AG08396 (cell line): ENCODE measurements at regions not wholly inside any gene's neighbourhood (a gene's known extent, or its start where the extent isn't known, plus 50 kb on each side); places are given as distances from the start of the nearest gene placed in this dataset.
"Not testable (repeated sequence)": the region's sequence is repeated elsewhere in the genome, so short reads cannot be mapped to it uniquely, and the experiment has no call there.

Source experiments
- DNase-seq: peaks from one replicate; pipeline ENCODE4 v3.0.0; 2012; ENCODE audit warnings: low spot score, mixed read lengths

DNA sequence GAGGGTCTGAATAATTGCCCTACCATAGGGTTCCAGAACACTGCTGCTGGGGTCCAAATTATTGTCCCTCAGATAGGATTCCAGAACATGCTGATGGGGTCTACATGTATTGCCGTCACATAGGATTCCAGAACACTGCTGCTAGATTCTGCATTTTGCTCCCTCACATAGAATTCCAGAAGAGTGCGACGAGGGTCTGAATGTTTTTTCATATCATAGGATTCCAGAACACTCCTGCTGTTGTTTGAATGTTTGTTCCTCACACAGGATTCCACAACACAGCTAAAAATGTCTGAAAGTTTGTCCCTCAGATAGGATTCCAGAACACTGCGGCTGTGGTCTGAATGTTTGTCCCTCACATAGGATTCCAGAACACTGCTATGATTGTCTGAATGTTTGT is 198.1 kb downstream of the FOXD4L6 start:
- DNase-seq = not testable (repeated sequence)

DNA sequence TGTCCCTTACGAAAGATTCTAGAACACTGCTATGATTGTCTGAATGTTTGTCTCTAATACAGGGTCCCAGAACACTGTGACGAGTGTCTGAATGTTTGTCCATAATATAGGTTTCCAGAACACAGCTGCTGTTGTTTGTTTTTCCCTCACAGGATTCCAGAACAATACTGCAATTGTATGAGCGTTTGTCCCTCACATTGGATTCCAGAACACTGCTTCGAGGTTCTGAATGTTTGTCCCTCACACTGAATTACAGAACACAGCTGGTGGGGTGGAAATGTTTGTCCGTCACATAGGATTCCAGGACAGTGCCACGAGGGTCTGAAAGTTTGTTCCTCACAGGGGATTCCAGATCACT is 199.0 kb downstream of the FOXD4L6 start:
- DNase-seq = not testable (repeated sequence)

DNA sequence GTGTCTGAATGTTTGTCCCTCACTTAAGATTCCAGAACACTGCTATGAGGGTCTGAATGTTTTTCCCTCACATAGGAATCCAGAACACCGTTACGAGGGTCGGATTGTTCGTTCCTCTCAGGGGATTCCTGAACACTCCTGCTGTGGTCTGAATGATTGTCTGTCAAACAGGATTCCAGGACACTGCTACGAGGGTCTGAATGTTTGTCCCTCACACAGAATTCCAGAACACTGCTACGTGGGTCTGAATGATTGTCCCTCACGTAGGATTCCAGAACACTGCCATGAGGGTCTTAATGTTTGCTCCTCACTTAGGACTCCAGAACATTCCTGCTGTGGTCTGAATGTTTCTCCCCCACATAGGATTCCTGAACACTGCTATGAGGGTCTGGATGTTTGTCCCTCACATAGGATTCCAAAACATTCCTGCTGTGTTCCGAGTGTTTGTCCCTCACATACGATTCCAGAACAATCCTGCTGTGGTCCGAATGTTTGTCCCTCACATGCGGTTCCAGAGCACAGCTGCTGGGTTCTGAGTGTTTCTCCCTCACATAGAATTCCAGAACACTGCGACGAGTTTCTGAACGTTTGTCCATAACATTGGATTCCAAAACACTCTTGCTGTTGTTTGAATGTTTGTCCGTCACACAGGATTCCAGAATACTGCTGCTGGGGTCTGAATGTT is 199.5 kb downstream of the FOXD4L6 start:
- DNase-seq = no peak

DNA sequence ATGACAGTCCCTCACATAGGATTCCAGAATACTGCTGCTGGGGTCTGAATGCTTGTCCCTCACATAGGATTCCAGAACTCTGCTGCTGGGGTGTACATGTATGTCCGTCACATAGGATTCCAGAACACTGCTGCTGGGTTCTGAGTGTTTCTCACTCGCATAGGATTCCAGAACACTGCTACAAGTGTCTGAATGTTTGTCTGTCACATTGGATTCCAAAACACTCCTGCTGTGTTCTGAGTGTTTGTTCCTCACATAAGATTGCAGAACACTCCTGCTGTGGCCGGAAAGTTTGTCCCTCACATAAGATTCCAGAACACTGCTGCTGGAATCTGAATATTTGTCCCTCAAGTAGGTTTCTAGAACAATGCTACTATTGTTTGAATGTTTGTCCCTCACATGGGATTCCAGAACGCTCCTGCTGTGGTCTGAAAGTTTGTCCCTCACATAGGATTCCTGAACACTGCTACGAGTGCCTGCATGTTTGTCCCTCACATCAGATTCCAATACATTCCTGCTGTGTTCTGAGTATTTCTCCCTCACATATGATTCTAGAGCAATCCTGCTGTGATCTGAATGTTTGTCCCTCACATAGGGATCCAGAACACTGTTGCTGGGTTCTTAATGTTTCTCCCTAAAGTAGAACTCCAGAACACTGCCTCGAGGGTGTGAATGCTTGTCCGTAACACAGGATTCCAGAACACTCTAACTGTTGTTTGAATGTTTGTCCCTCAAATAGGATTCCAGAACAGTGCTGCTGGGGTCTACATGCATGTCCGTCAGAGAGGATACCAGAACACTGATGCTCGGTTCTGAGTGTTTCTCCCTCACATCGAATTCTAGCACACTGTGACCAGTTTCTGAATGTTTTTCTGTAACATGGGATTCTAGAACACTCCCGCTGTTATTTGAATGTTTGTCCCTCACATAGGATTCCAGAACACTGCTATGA is 200.4 kb downstream of the FOXD4L6 start:
- DNase-seq = no peak

DNA sequence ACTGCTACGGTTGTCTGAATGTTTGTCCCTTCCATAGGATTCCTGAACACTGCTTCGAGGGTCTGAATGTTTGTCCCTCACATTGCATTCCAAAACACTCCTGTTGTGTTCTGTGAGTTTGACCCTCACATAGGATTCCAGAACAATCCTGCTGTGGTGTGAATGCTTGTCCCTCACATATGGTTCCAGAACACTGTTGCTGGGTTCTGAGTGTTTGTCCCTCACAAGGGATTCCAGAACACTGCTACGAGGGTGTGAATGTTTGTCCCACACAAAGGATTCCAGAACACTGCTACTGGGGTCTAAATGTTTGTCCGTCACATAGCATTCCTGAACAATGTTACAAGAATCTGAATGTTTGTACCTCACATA is 201.2 kb downstream of the FOXD4L6 start:
- no peak for DNase-seq

DNA sequence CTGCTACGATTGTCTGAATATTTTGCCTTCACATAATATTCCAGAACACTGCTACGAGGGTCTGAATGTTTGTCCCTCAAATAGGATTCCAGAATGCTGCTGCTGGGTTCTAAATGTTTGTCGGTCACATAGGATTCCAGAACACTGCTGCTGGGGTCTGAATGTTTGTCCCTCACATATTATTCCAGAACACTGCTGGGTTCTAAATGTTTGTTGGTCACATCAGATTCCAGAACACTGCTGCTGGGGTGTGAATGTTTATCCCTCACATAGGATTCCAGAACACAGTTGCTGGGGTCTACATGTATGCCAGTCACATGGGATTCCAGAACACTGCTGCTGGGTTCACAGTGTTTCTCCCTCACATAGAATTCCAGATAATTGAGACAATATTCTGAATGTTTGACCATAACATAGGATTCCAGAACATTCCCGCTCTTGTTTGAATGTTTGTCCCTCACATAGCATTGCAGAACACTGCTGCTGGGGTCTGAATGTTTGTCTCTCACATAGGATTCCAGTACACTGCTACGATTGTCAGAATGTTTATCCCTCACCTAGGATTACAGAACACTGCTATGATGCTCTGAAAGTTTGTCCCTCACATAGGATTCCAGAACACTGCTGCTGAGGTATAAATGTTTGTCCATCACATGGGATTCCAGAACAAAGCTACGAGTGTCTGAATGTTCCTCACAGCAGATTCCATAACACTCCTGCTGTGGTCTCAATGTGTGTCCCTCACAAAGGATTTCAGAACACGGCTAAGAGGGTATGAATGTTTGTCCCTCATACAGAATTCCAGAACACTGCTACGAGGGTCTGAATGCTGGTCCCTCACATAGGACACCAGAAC is 201.8 kb downstream of the FOXD4L6 start:
- no peak for DNase-seq

DNA sequence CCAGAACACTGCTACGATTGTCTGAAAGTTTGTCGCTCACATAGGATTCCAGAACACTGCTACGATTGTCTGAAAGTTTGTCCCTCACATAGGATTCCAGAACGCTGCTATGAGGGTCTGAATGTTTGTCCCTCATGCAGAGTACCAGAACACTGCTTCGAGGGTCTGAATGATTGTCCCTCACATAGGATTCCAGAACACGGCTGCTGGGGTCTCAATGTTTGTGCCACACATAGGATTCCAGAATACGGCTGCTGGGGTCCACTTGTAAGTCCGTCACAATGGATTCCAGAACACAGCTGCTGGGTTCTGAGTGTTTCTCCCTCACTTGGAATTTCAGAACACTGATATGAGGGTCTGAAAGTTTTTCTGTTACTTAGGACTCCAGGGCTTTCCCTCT is 203.3 kb downstream of the FOXD4L6 start:
- DNase-seq = no peak

DNA sequence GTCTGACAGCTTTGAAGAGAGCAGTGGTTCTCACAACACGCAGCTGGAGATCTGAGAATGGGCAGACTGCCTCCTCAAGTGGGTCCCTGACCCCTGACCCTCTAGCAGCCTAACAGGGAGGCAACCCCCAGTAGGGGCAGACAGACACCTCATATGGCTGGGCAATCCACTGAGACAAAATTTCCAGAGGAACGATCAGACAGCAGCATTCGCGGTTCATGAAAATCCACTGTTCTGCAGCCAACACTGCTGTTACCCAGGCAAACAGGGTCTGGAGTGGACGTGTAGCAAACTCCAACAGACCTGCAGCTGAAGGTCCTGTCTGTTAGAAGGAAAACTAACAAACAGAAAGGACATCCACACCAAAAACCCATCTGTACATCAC is 212.1 kb downstream of the FOXD4L6 start:
- DNase-seq = not testable (repeated sequence)

DNA sequence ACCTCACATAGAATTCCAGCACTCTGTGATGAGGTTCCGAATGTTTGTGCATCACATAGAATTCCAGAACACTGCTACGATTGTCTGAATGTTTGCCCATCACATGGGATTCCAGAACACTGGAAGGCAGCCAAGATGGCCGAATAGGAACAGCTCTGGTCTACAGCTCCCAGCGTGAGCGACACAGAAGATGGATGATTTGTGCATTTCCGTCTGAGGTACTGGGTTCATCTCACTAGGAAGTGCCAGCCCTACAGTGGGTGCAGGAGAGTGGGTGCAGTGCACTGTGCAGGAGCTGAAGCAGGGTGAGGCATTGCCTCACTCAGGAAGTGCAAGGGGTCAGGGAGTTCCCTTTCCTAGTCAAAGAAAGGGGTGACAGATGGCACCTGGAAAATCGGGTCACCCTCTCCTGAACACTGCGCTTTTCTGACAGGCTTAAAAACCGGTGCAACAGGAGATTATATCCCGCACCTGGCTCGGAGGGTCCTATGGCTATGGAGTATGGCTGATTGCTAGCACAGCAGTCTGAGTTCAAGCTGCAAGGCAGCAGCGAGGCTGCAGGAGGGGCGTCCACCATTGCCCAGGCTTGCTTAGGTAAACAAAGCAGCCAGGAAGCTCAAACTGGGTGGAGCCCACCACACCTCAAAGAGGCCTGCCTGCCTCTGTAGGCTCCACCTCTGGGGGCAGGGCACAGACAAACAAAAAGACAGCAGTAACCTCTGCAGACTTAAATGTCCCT is 212.7 kb downstream of the FOXD4L6 start:
- not testable (repeated sequence) for DNase-seq

DNA sequence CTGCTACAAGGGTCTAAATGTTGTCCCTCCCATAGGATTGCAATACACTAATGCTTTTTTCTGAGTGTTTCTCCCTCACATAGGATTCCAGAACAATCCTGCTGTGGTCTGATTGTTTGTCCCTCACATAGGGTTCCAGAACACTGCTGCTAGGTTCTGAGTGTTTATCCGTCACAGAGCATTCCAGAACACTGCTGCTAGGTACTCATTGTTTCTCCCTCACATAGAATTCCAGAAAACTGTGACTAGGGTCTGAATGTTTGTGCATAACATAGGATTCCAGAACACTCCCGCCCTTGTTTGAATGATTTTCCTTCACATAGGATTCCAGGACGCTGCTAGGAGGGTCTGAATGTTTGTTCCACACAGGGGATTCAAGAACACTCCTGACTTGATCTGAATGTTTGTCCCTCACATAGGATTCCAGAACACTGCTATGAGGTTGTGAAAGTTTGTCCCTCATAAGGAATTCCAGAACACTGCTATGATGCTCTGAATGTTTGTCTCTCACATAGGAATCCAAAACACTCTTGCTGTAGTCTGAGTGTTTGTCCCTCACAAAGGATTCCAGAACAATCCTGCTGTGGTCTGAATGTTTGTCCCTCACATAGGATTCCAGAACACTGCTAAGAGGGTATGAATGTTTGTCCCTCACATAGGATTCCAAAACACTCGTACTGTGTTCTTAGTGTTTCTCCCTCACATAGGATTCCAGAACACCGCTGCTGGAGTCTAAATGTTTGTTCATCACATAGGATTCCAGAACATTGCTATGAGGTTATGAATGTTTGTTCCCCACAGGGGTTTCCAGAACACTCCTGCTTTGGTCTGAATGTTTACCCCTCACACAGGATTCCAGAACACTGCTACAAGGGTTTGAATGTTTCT is 213.5 kb downstream of the FOXD4L6 start:
- DNase-seq = no peak

DNA sequence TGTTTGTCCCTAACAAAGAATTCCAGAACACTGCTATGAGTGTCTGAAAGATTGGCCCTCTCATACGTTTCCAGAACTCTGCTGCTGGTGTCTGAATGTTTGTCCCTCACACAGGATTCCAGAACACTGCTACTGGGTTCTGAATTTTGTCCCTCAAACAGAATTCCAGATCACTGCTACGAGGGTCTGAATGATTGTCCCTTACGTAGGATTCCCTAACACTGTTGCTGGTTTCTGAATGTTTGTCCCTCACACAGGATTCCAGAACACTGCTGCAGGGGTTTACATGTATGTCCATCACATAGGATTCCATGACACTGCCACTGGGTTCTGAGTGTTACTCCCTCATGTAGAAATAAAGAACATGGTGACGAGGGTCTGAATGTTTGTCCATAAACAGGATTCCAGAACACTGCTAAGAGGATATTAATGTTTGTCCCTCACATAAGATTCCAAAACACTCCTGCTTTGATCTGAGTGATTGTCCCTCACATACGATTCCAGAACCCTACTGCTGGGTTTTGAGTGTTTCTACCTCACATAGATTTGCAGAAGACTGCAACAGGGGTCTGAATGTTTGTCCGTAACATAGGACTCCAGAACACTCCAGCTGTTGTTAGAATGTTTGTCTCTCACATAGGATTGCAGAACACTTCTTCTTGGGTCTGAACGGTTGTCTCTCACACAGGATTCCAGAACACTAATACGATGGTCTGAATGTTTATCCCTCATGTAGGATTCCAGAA is 214.4 kb downstream of the FOXD4L6 start:
- DNase-seq = no peak

DNA sequence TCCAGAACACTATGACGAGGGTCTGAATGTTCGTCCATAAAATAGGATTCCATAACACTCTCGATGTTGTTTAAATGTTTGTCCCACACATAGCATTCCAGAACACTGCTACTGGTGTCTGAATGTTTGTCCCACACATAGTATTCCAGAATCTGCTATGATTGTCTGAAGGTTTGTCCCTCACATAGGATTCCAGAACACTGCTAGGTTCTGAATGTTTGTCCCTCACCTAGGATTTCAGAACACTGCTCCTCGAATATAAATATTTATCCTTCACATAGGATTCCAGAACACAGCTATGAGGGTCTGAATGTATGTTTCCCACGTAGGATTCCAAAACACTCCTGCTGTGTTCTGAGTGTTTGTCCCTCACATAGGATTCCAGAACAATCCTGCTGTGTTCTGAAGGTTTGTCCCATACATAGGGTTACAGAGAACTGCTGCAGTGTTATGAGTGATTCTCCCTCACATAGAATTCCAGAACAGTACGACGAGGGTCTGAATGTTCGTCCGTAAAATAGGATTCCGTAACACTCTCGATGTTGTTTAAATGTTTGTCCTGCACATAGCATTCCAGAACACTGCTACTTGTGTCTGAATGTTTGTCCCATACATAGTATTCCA is 215.3 kb downstream of the FOXD4L6 start:
- no peak for DNase-seq

DNA sequence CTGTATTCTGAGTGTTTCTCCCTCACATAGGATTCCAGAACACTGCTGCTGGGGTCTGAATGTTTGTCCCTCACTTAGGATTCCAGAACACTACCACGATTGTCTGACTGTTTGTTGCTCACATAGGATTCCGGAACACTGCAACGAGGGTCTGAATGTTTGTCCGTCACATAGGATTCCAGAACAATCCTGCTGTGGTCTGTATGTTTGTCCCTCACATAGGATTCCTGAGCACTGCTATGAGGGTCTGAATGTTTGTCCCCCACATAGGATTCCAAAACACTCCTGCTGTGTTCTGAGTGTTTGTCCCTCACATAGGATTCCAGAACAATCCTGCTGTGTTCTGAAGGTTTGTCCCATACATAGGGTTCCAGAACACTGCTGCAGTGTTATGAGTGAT is 215.8 kb downstream of the FOXD4L6 start:
- DNase-seq = not testable (repeated sequence)

DNA sequence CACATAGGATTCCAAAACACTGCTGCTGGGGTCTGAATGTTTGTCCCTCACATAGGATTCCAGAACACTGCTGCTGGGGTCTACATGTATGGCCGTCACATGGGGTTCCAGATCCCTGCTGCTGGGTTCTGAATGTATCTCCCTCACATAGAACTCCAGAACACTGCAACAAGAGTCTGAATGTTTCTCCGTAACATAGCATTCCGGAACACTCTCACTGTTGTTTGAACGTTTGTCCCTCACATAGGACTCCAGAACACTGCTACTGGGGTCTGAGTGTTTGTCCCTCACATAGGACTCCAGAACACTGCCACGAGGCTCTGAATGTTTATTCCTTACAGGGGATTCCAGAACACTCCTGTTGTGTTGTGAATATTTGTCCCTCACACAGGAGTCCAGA is 216.8 kb downstream of the FOXD4L6 start:
- no peak for DNase-seq

DNA sequence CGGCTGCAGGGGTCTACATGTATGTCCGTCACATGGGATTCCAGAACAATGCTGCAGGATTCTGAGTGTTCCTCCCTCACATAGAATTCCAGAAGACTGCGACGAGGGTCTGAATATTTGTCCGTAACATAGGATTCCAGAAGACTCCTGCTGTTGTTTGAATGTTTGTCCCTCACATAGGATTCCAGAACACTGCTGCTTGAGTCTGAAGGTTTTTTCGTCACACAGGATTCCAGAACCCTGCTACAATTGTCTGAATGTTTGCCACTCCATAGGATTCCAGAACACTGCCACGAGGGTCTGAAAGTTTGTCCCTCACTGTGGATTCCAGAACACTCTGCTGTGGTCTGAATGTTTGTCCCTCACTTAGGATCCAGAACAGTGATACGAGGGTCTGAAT is 217.5 kb downstream of the FOXD4L6 start:
- DNase-seq = not testable (repeated sequence)

DNA sequence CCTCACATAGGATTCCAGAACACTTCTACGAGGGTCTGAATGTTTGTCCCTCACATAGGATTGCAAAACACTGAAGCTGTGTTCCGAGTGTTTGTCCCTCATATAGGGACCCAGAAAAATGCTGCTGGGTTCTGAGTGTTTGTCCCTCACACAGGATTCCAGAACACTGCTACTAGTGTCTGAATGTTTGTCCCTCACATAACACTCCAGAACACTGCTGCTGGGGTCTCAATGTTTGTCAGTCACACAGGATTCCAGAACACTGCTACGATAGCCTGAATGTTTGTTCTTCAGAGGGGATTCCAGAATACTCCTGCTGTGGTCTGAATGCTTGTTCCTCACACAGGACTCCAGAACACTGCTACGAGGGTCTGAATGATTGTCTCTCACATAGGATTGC is 218.7 kb downstream of the FOXD4L6 start:
- DNase-seq = no peak

DNA sequence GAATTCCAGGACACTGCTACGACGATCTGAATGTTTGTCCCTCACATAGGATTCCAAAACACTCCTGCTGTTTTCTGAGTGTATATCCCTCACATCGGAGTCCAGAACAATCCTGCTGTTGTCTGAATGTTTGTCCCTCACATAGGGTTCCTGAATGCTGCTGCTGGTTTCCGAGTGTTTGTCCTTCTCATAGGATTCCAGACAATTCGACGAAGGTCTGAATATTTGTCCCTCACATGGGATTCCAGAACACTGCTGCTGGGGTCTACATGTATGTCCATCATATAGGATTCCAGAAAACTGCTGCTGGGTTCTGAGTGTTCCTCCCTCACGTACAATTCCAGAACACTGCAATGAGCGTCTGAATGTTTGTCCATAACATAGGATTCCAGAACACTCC is 219.4 kb downstream of the FOXD4L6 start:
- not testable (repeated sequence) for DNase-seq

DNA sequence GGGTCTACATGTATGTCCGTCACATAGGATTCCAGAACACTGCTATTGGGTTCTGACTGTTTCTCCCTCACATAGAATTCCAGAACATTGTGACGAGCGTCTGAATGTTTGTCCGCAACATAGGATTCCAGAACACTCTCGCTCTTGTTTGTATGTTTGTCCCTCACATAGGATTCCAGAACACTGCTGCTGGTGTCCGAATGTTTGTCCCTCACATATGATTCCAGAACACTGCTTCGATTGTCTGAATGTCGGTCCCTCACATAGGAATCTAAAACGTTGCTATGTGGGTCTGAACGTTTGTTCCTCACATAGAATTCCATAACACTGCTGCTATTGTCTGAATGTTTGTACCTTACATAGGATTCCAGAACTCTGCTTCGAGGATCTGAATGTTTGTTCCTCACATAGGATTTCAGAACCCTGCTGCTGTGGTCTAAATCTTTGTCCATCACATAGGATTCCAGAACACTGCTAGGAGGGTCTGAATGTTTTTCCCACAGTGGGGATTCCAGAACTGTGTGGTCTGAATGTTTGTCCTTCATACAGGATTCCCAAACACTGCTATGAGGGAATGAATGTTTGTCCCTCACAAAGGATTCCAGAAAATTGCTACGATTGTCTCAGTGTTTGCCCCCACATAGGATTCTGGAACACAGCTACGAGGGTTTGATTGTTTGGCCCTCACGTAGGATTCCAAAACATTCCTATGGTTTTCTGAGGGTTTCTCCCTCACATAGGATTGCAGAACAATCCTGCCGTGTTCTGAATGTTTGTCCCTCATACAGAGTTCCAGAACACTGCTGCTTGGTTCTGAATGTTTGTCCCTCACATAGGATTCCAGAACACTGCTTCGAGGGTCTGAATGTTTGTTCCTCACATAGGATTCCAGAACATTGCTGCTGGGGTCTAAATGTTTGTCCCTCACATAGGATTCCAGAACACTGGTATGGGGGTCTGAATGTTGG is 220.5 kb downstream of the FOXD4L6 start:
- no peak for DNase-seq
